ENCODE measurements at regions not wholly inside any gene's neighbourhood (a gene's known extent, or its start where the extent isn't known, plus 50 kb on each side); places are given as distances from the start of the nearest gene placed in this dataset.
"Not testable (repeated sequence)": the region's sequence is repeated elsewhere in the genome, so short reads cannot be mapped to it uniquely, and the experiment has no call there.

DNA sequence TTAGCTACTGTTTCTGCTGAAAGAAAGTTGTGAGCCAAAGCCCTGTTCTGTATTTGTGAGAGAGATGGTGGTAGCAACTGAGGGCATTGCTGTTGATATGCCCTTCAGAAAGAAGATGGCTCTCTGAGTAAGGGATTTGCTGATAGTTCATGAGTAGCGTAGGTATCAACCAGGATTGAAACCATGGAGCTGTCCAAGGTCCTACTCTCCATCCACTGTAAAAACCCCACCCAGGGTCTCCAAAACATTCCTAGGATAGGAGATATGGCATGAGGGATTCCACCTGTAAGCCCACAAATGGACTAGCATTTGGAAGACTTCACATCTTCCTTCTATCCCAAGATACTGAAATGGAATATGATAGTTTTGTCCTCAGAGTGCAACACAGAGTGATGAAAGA, 277.1 kb upstream of the PRKX start:
- Histone ChIP-seq H3K9ac (ENCODE audit: extremely low read depth, low read length, poor library complexity, severe bottlenecking) (no peak overlapping the region), H3K4me3 (ENCODE audit: low read length) (no peak overlapping the region), H3K4me1 (ENCODE audit: control insufficient read depth, insufficient read depth, low read length) (no peaks in the 10 kb centered on the region), H3K9me3 (ENCODE audit: control insufficient read depth, low read length) (no peaks in the 10 kb centered on the region), H3K36me3 (ENCODE audit: control insufficient read depth, insufficient read depth, low read length) (no peaks in the 10 kb centered on the region), H3K27me3 (ENCODE audit: control insufficient read depth, insufficient read depth, low read length, poor library complexity, severe bottlenecking) (no peaks in the 10 kb centered on the region), H3K27ac (ENCODE audit: low read depth, low read length) (no peak overlapping the region)
- WGBS, 2 experiments (ENCODE audit: insufficient coverage in 1 of 2, insufficient read length in 1 of 2) = 80% methylated on average over 1 of the region's 1 CpG; no CpG with 5 or more reads in 1 of the 2 experiments
- TF ChIP-seq, protein P1, sequence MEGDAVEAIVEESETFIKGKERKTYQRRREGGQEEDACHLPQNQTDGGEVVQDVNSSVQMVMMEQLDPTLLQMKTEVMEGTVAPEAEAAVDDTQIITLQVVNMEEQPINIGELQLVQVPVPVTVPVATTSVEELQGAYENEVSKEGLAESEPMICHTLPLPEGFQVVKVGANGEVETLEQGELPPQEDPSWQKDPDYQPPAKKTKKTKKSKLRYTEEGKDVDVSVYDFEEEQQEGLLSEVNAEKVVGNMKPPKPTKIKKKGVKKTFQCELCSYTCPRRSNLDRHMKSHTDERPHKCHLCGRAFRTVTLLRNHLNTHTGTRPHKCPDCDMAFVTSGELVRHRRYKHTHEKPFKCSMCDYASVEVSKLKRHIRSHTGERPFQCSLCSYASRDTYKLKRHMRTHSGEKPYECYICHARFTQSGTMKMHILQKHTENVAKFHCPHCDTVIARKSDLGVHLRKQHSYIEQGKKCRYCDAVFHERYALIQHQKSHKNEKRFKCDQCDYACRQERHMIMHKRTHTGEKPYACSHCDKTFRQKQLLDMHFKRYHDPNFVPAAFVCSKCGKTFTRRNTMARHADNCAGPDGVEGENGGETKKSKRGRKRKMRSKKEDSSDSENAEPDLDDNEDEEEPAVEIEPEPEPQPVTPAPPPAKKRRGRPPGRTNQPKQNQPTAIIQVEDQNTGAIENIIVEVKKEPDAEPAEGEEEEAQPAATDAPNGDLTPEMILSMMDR (conservative IDR thresholded peaks at IDR 0.05) = no peak
- peak; percentile 63 for DNase-seq
- no peaks in the 10 kb centered on the region for H3K27me3 Mint-ChIP-seq (ENCODE audit: insufficient read depth)
- no peak overlapping the region for H3K4me3 Mint-ChIP-seq
- H3K36me3 Mint-ChIP-seq (ENCODE audit: low read depth) = no peaks in the 10 kb centered on the region
- no peaks in the 10 kb centered on the region for H3K4me1 Mint-ChIP-seq
- H3K27ac Mint-ChIP-seq = no peak overlapping the region
- H3K9me3 Mint-ChIP-seq = peaks cover 7% of the 10 kb centered on the region

DNA sequence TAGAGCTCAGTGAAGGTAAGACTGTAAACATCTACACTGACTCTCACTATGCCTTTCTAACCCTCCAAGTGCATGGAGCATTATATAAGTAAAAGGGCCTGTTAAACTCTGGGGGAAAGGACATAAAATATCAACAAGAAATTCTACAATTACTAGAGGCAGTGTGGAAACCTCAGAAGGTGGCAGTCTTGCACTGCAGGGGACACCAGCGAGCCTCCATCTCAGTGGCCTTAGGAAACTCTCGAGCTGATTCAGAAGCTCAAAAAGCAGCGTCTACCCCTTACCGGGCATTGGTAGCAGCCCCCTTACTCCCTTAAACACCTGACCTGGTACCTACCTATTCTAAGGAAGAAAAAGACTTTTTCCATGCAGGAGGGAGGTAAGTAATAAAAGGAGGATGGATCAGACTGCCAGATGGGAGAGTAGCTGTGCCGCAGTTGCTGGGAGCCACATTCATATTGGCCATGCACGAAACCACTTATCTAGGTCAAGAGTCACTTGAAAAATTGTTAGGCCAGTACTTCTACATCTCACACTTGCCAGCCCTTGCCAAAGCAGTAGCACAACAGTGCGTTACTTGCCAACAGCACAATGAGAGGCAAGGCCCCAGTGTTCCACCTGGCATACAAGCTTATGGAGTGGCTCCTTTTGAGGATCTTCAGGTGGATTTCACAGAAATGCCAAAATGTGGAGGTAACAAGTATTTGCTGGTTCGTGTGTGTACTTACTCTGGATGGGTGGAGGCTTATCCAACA, 258.8 kb upstream of the PRKX start:
- 76% methylated on average over 8 of the region's 8 CpGs; no CpG with 5 or more reads in 1 of the 2 experiments for WGBS, 2 experiments (ENCODE audit: insufficient coverage in 1 of 2, insufficient read length in 1 of 2)

DNA sequence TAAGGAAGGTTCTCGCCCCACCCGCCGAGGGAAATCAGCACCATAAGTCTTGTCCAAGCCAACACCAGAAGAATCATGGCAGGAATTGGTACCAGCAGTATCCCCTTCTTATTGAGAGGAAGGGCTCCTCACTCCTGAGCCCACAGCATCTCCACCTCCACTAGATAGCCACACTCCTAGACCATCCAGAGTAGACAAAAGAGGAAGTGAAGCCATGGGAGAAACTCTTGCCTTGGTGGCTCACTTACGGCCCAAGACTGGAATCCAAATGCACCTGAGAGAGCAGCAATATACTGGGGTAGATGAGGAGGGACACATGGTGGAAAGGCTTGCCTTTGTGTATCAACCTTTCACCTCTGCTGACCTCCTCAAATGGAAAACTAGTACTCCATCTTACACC, 255.3 kb upstream of the PRKX start:
- no peak overlapping the region for H3K4me3 Mint-ChIP-seq
- Histone ChIP-seq H3K4me1 (ENCODE audit: control insufficient read depth, insufficient read depth, low read length) (no peaks in the 10 kb centered on the region), H3K36me3 (ENCODE audit: control insufficient read depth, insufficient read depth, low read length) (no peaks in the 10 kb centered on the region), H3K27ac (ENCODE audit: low read depth, low read length) (no peak overlapping the region), H3K9me3 (ENCODE audit: control insufficient read depth, low read length) (peaks cover 7% of the 10 kb centered on the region), H3K27me3 (ENCODE audit: control insufficient read depth, insufficient read depth, low read length, poor library complexity, severe bottlenecking) (no peaks in the 10 kb centered on the region), H3K4me3 (ENCODE audit: low read length) (no peak overlapping the region), H3K9ac (ENCODE audit: extremely low read depth, low read length, poor library complexity, severe bottlenecking) (no peak overlapping the region)
- no peak overlapping the region for H3K27ac Mint-ChIP-seq
- H3K9me3 Mint-ChIP-seq = peaks cover 16% of the 10 kb centered on the region
- WGBS, 2 experiments (ENCODE audit: insufficient coverage in 1 of 2, insufficient read length in 1 of 2) = 100% methylated on average over 3 of the region's 4 CpGs; no CpG with 5 or more reads in 1 of the 2 experiments
- H3K27me3 Mint-ChIP-seq (ENCODE audit: insufficient read depth) = no peaks in the 10 kb centered on the region
- TF ChIP-seq, protein P1 (conservative IDR thresholded peaks at IDR 0.05) = no peak
- peaks cover 6% of the 10 kb centered on the region for H3K36me3 Mint-ChIP-seq (ENCODE audit: low read depth)
- H3K4me1 Mint-ChIP-seq = peaks cover 9% of the 10 kb centered on the region
- no peak for DNase-seq

More for the DNA sequence above, 258.8 kb upstream of the PRKX start:
- H3K9me3 ChIP-seq (ENCODE audit: control insufficient read depth, low read length); H3K9me3 Mint-ChIP-seq; H3K27ac Mint-ChIP-seq; H3K27me3 Mint-ChIP-seq (ENCODE audit: insufficient read depth); H3K4me3 Mint-ChIP-seq; H3K36me3 ChIP-seq (ENCODE audit: control insufficient read depth, insufficient read depth, low read length); H3K9ac ChIP-seq (ENCODE audit: extremely low read depth, low read length, poor library complexity, severe bottlenecking); H3K36me3 Mint-ChIP-seq (ENCODE audit: low read depth); H3K4me1 ChIP-seq (ENCODE audit: control insufficient read depth, insufficient read depth, low read length); H3K27ac ChIP-seq (ENCODE audit: low read depth, low read length); H3K27me3 ChIP-seq (ENCODE audit: control insufficient read depth, insufficient read depth, low read length, poor library complexity, severe bottlenecking); H3K4me1 Mint-ChIP-seq; H3K4me3 ChIP-seq (ENCODE audit: low read length): not testable (repeated sequence)
- TF ChIP-seq, protein P1 (conservative IDR thresholded peaks at IDR 0.05) = peak; percentile 72
- peak; percentile 48 for DNase-seq
